Cardiac muscle cell (in vitro differentiated cells and primary cell): ENCODE measurements at regions not wholly inside any gene's neighbourhood (a gene's known extent, or its start where the extent isn't known, plus 50 kb on each side); places are given as distances from the start of the nearest gene placed in this dataset.

ENCODE experiments used
- DNase-seq, 2 donors: peaks; one replicate each; pipeline versions ENCODE4 v3.0.0 to v3.0.0-alpha.2; 2010 to 2017; ENCODE audit warnings: low read depth in 1 of 2, low spot score in 1 of 2
- H3K27ac ChIP-seq: fragments of 200-600 bp; sonication (generic); 2 replicates; pipeline ENCODE4 v1.5.1; 2016
- H3K27me3 ChIP-seq: fragments of 200-600 bp; sonication (generic); 2 replicates; pipeline ENCODE4 v1.6.0; 2016; ENCODE audit warnings: control low read depth
- H3K36me3 ChIP-seq: fragments of 200-600 bp; sonication (generic); 2 replicates; pipeline ENCODE4 v1.5.1; 2016; ENCODE audit warnings: control low read depth
- H3K4me1 ChIP-seq: fragments of 200-600 bp; sonication (generic); 2 replicates; pipeline ENCODE4 v1.8.1; 2017; ENCODE audit warnings: low read depth, mild to moderate bottlenecking, mixed run types
- H3K4me3 ChIP-seq: fragments of 200-600 bp; sonication (generic); 2 replicates; pipeline ENCODE4 v1.5.1; 2016; ENCODE audit warnings: mild to moderate bottlenecking
- H3K9me3 ChIP-seq: fragments of 200-600 bp; sonication (generic); 2 replicates; pipeline ENCODE4 v1.5.1; 2017; ENCODE audit warnings: low read depth, mild to moderate bottlenecking, control low read depth
- CTCF ChIP-seq: IDR thresholded peaks from 2 replicates; pipeline ENCODE4 v1.5.1; 2012; ENCODE audit warnings: low read depth, mild to moderate bottlenecking, low read length

- no peaks in the 10 kb centered on the region for H3K36me3 ChIP-seq
Observed at GRCh38 chr9:22337261-22337660, 109.4 kb upstream of the DMRTA1 start.

GRCh38 chr9:22342491-22343217, 104.0 kb upstream of the DMRTA1 start:
- H3K9me3 ChIP-seq, result no peaks in the 10 kb centered on the region
- peak in 1 of 2 donors; percentile 6 for DNase-seq
- no peak overlapping the region for H3K4me3 ChIP-seq
- H3K36me3 ChIP-seq, result no peaks in the 10 kb centered on the region
- H3K27ac ChIP-seq, result no peak overlapping the region
- TF ChIP-seq CTCF, result no peak
- no peaks in the 10 kb centered on the region for H3K4me1 ChIP-seq
- H3K27me3 ChIP-seq, result no peaks in the 10 kb centered on the region

More at GRCh38 chr9:22337261-22337660, 109.4 kb upstream of the DMRTA1 start:
- TF ChIP-seq CTCF, result no peak
- H3K27me3 ChIP-seq, result no peaks in the 10 kb centered on the region
- no peak overlapping the region for H3K27ac ChIP-seq
- no peaks in the 10 kb centered on the region for H3K9me3 ChIP-seq
- H3K4me3 ChIP-seq, result no peak overlapping the region
- no peaks in the 10 kb centered on the region for H3K4me1 ChIP-seq
- DNase-seq, result no peak

GRCh38 chr9:22343218-22343611, 103.4 kb upstream of the DMRTA1 start:
- no peaks in the 10 kb centered on the region for H3K36me3 ChIP-seq
- H3K27me3 ChIP-seq, result no peaks in the 10 kb centered on the region
- no peak overlapping the region for H3K4me3 ChIP-seq
- H3K27ac ChIP-seq, result no peak overlapping the region
- no peaks in the 10 kb centered on the region for H3K4me1 ChIP-seq
- DNase-seq, result no peak
- no peaks in the 10 kb centered on the region for H3K9me3 ChIP-seq
- no peak for TF ChIP-seq CTCF

GRCh38 chr9:22354699-22355384, 91.8 kb upstream of the DMRTA1 start:
- Histone ChIP-seq H3K27ac (no peak overlapping the region), H3K4me1 (no peaks in the 10 kb centered on the region), H3K27me3 (no peaks in the 10 kb centered on the region), H3K4me3 (no peak overlapping the region), H3K9me3 (no peaks in the 10 kb centered on the region), H3K36me3 (no peaks in the 10 kb centered on the region)
- no peak for TF ChIP-seq CTCF
- no peak for DNase-seq

- Histone ChIP-seq H3K4me3 (no peak overlapping the region), H3K9me3 (no peaks in the 10 kb centered on the region), H3K27ac (no peak overlapping the region), H3K4me1 (no peaks in the 10 kb centered on the region), H3K36me3 (no peaks in the 10 kb centered on the region), H3K27me3 (no peaks in the 10 kb centered on the region)
- no peak for DNase-seq
- TF ChIP-seq CTCF, result no peak
Observed at GRCh38 chr9:22356985-22357384, 89.6 kb upstream of the DMRTA1 start.
